ENCODE measurements at regions not wholly inside any gene's neighbourhood (a gene's known extent, or its start where the extent isn't known, plus 50 kb on each side); places are given as distances from the start of the nearest gene placed in this dataset.
A peak's percentile ranks its signal among the peaks of the same experiment; 100 is the strongest.

DNA sequence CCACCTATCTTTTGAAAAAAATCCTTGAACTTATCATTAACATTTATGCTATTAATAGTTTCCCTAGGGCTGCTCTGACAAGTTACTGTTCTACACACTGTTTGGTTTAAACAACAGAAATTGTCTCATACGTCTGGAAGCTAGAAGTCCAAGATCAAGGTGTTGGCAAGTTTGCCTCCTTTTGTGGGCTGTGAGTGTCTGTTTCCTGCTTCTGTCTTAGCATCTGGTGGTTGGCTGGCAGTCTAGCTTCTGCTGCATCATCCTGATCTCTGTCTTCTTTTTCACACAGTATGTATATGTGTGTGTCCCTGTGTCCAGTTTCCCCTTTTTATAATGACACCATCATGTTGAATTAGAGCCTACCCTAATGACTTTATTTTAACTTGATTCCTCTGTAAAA, 154.8 kb downstream of the RPS12 start:
- DNase-seq: peak in 1 of 10 donors; percentile 16
- intact Hi-C loops (cut with DNase I): no loop called here

DNA sequence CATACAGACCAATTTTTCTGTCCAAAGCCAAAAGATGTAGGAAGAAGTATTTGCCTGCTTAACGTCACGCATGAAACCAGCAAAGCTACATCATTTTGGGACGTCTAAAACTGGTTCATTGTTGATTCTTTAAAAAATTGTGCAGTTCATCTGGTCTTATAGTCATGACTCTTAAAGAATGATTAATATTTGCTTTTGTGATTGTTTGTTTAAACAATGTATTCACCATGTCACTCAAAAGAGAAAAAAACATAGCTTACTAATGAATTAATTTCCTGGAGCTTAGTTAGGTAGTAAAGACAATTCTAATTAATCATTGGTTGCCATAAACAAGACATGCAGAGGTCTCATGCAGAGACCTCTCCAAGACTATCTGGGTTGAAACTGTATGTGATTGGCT, 157.3 kb downstream of the RPS12 start:
- intact Hi-C loops (cut with DNase I): no loop called here
- no peak for DNase-seq

DNA sequence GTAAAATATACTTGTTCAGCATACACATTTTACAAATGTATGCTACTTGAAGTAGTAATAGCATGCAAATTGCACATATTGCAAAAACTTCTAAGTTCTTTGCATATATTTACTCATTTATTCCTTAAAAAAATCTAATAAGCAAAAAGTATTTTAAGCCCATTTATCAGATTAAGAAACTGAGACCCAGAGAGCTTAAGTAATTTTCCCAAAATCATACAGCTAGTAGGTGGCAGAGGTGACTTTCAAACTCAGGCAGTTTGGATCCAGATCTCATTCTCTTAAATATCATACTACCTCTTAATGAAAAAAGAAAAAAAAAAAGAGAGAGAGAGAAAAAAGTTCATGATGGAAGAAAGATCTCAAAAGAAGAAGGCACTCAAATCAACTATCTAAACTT, 157.9 kb downstream of the RPS12 start:
- intact Hi-C loops (cut with DNase I): no loop called here

DNA sequence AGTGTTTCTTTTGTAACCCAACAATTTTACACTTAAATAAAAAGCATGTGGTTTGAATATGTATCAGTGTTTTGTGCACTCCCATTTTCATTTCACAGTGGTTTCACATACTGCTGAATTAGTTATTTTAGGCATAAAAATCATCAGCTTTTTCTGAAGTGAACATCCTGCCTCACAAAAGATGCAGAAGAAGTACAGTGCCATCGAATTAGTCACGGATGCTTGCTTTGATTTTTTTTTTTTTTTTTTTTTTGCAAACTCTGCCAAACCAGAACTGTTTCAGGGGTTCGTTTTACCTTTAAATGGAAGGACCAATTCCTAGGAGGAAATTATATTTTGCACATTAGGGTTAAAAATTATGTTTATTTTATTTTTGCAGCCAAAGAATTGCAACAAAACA, 158.6 kb downstream of the RPS12 start:
- intact Hi-C loops (cut with DNase I): no loop called here
- no peak for DNase-seq

More for the DNA sequence above, 157.9 kb downstream of the RPS12 start:
- no peak for DNase-seq

- DNase-seq: no peak
- intact Hi-C loops (cut with DNase I): no loop called here
Measured at GRCh38 chr6:132973514-132973993, 159.2 kb downstream of the RPS12 start.

- DNase-seq: no peak
- intact Hi-C loops (cut with DNase I): no loop called here
Measured at GRCh38 chr6:132974122-132974521, 159.8 kb downstream of the RPS12 start.

GRCh38 chr6:132977413-132977812, 163.0 kb downstream of the RPS12 start:
- DNase-seq: no peak
- intact Hi-C loops (cut with DNase I): no loop called here

DNA sequence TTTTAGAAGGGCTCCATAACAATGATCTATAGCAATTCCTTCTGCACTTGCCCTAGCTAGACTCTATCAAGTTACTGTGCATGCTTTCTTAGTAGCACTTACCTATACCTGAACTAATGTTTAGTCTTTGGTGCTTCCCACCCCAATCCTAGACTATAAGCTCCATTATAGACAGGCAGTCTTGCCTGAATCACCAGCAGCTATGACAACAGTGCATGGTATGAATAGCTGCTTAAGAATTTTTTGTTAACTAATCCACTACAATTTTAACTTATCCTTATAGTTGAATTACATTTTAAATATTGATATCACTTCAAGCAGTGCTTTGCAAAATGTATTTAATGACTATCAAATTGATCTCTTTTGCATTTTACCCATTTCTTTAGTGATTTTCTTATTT, 164.3 kb downstream of the RPS12 start:
- intact Hi-C loops (cut with DNase I): no loop called here

GRCh38 chr6:132993738-132994137, 179.4 kb downstream of the RPS12 start:
- no peak for DNase-seq
- intact Hi-C loops (cut with DNase I): no loop called here

More for the DNA sequence above, 164.3 kb downstream of the RPS12 start:
- DNase-seq: no peak

DNA sequence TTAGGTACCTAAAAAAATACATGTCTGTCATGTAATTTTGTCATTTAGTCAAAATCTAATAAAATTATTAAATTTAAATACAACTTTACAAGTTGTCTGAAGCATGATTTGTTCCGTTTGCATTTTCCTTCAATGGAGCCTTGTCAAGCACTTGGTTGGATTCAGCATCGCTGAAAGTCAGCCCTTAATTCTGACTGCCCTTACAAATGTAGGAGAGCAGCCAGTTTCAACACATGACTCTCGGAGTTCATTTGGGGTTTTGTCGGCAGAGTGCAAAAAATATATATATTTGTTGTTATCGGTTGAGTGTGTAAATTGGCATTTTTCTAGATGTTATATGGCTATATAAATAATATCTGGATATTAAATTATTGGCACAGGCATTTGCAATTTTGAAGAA, 180.6 kb downstream of the RPS12 start:
- DNase-seq: no peak
- intact Hi-C loops (cut with DNase I): no loop called here

- intact Hi-C loops (cut with DNase I): no loop called here
- peak in 9 of 10 donors; percentile 9 to 88 (median 27) for DNase-seq
Measured at GRCh38 chr6:132995432-132995831, 181.1 kb downstream of the RPS12 start.

DNA sequence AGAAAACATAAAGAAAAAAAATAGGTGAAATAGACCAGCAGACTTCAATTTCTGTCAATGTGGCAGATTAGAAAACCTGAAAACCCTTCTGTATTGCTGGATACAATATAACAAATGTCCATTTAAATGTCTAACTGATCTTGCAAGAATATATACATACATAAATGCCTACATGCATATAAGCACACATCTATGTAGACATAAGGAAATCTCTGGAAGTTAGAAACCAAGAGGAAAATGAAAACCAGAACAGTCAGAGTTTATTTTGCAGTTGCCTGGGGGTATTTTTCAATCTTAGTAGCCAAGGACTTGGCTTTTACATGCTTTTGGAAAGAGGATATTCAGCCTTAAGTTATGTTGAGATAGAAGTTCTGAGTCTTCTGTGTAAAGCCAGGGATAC, 184.0 kb downstream of the RPS12 start:
- intact Hi-C loops (cut with DNase I): no loop called here

GRCh38 chr6:133001040-133001565, 186.7 kb downstream of the RPS12 start:
- no peak for DNase-seq
- intact Hi-C loops (cut with DNase I): no loop called here

More for the DNA sequence above, 184.0 kb downstream of the RPS12 start:
- DNase-seq: no peak

- intact Hi-C loops (cut with DNase I): no loop called here
- DNase-seq: no peak
Measured at GRCh38 chr6:133004304-133004884, 190.0 kb downstream of the RPS12 start.

DNA sequence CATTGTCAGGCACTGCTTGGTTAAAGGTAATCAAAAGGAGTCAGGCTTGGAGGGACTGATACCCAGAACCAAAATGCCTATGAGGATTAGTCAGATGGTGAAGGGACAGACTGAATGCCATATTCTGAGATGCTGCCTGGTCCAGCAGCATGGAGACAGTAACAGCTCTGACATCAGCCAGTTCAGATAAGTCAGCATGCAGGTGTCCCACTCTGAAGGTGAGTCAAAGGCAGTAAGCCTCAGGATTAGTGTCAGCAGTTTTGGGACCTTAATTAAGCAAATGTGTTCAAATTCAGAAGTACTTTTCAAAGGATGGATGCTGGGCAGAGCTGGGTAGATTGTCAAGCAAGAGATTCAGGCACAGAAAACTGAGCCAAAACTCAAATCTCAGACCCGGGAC, 198.4 kb downstream of the RPS12 start:
- intact Hi-C loops (cut with DNase I): no loop called here
- no peak for DNase-seq

DNA sequence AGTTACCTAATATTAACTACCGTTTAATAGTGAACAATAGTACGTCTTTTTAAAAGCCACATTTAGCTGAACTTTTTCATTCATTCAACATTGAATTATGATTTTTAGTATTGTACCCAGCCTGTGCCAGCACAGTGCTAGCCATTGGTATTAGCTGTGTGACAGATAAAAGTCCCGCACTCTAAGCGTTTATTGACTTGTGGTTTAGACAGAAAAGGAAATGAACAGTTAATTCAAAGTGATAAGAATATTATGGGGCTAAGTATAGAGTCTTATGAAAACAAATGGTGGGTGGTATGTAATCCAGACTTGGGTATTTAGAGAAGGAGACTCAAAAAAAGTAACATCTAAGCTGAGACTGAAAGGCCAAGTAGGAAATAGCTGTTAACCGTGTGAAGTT, 202.3 kb downstream of the RPS12 start:
- intact Hi-C loops (cut with DNase I): no loop called here
- no peak for DNase-seq

DNA sequence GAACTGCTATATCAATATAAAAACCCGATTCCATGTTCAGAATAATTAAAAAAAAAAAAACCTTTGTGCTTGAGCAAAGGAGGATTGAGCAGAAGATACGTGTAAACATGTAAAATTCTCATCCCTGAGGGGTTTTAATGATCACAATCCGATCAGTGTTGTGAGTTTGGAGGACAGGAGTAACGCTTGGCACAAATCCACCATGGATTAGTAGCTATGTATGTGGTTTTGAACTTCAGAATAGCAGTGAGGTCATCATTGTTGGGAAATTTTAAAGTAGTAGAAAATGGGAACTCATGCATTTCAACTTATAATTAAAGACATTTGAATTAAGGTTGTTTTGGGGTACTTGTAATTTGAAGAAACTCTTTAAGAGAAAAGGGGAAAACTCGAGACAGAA, 203.2 kb downstream of the RPS12 start:
- DNase-seq: no peak
- intact Hi-C loops (cut with DNase I): no loop called here

DNA sequence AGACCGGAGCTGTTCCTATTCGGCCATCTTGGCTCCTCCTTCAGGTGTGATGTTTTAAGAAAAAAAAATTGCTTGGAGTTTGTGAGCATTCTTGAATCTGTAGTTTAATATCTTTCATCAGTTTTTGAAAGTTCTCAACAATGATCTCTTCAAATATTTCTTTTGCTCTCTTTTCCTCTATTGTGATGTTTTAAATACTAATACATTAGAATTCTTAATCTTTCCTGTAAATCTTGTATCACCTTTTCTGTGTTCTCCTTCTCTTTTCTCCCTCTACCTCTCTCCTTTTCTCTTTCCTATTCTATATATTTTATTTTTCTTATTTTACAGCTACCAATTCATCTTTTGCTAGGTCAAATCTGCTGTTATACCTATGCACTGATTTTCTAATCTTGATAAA, 212.3 kb downstream of the RPS12 start:
- intact Hi-C loops (cut with DNase I): no loop called here
- no peak for DNase-seq

GRCh38 chr6:133033263-133033662, 207.9 kb upstream of the EYA4 start:
- no peak for DNase-seq
- intact Hi-C loops (cut with DNase I): no loop called here

DNA sequence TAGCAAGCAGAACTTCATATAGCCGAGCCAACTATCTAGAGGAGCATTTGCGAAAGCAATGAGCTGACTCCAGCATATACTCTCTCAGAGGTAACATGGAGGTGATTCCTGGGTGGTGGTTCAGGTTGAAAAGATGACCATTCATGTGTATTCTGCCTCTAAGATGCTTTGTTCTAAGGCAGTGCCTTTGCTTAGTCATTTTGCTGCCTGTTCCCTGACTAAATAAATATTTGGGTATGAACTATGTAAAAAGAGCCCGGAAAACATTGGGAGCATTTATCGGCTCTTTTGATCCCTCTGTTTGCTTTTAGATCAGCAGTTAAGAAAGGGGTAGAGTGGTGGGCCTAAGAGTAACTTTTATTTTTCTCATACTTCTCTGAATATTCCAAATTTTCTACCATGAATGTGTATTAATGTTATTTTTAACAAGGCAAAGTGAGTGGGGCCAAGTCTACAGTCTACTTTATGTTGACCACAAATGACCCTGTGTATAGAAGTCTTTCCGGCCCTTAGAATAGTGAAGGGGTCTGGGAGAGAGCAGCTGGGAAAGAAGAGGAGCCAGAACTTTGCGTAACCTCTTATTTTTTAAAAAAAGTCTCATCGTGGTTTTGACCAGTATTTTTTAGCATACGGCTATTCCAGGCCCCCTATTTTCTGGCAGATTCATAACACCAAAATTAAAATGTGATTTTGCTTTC, 206.5 kb upstream of the EYA4 start:
- no peak for DNase-seq
- intact Hi-C loops (cut with DNase I): no loop called here

- intact Hi-C loops (cut with DNase I): no loop called here
- peak in 1 of 10 donors; percentile 55 for DNase-seq
Measured at GRCh38 chr6:133040094-133040802, 200.9 kb upstream of the EYA4 start.

Measured in posterior cingulate gyrus (tissue), 11 donors.